GM18519 (cell line): ENCODE measurements at regions not wholly inside any gene's neighbourhood (a gene's known extent, or its start where the extent isn't known, plus 50 kb on each side); places are given as distances from the start of the nearest gene placed in this dataset.
"Not testable (repeated sequence)": the region's sequence is repeated elsewhere in the genome, so short reads cannot be mapped to it uniquely, and the experiment has no call there.

ENCODE experiments used
- ATAC-seq: cut with Tn5 transposase; IDR thresholded peaks from one replicate; pipeline ENCODE4 v1.9.1; 2021; ENCODE audit warnings: mild to moderate bottlenecking, moderate library complexity; ENCODE audit not compliant: unreplicated experiment, low FRiP score

DNA sequence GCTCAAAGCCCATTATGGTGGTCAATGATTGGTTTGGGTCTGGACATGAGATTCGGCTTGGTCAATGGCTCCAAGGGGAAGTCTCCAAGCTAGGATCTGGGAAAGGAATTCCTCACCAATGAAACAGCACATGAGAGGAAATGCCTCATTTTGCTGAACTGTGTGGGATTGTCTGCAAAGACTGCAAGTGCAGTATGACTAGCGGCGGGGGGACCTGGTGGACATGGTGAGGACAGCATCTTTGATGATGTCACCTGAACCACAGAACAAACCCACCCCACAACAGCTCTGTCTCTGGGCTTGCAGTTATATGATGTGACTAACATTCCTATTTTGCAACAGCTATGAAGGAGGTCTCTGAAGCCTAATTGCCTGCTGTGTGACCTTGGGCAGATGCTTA is 50.6 kb upstream of the NKD1 start:
- no peak for ATAC-seq

DNA sequence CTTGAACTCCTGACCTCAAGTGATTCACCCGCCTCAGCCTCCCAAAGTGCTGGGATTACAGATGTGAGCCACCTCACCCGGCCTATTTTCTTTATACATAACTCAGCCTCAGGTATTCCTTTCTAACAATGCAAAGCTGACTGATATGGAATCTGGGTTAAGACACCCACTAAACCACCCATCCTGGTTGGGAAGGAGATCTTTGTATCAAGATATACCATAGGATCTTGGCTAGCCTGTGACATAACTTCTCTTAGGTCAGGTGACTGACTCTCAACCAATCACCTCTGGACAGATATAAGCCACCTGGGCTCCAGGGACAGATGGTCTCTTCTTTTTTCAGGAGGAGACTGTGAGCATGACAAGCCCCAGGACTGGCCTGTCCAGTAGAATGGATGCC is 51.2 kb upstream of the NKD1 start:
- no peak for ATAC-seq

DNA sequence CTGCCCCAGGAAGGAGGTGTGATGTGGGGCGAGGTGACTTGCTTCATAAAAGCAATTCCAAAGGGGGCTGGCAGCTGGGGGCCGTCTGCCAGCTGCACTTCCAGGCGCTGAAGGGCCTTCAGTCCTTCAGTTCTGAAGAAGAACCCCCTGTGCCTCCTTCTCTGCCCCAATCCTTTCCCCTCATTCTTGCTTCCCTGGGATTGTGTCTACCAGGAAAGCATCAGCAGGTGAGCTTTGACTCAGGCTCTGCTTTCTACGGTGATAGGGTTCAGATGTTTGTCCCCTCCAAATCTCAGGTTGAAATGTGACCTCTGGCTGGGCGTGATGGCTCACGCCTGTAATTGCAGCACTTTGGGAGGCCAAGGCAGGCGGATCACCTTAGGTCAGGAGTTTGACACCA is 52.5 kb upstream of the NKD1 start:
- ATAC-seq = no peak

DNA sequence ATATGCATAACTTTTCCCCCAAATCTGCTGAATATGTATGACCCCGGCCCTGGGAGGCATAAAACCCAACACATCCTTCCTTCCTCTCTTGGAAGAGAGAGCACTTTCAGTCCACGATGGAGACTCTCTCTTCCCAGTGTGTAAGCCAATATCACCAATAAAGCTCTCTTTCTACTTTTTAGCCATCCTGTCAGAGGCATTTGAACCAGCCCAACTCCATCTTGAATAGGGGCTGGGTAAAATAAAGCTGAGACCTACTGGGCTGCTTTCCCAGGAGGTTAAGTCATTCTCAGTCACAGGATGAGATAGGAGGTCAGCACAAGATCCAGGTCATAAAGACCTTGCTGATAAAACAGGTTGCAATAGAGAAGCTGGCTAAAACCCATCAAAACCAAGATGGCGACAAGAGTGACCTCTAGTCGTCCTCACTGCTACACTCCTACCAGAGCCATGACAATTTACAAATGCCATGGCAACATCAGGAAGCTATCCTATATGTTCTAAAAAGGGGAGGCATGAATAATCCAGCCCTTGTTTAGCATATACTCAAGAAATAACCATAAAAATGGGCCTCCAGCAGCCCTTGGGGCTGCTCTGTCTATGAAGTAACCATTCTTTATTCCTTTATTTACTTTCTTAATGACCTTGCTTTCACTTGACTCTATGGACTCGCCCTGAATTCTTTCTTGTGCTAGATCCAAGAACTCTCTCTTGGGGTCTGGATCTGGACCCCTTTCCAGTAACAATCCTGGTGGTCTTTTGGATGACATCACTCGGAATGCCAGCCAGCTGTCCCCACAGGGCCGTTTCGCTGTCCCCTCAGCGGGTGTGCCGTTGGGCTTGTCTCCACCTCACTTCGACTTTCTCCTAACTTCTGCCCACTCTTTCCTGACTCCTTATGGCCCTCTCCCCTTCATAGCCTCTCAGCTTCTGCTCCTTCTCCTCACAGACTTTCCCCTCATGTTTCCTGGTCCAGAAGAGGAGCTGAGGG is 53.4 kb upstream of the NKD1 start:
- no peak for ATAC-seq

DNA sequence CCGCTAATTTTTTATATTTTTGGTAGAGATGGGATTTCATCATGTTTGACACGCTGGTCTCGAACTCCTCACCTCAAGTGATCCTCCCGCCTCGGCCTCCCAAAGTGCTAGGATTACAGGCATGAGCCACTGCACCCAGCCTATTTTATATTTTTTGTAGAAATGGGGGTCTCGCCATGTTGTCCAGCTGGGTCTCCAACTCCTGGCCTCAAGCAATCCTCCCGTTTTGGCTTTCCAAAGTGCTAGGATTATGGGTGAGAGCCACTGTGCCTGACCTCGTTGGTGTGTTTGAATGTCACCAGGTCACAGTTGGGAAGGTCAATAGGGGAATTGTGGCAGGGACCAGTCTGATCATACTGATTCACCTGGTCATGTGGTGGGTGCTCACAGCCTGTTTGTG is 56.7 kb upstream of the NKD1 start:
- no peak for ATAC-seq

DNA sequence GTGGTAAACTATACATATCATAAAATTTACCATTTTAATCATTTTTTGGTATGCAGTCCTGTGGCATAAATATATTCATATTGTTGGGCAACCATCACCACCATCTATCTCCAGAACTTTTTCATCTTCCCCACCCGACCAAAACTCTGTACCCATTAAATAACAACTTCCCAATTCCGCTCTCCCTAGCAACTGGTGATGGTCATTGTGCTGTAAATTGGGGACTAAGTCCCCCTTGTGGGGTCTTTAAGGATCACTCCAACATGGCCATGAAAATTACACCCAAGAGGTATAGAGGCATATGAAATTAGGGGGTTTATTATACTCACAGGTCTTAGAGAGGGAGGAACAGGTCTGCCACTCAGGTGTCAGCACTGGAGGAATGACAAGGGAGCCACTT is 57.4 kb upstream of the NKD1 start:
- no peak for ATAC-seq

DNA sequence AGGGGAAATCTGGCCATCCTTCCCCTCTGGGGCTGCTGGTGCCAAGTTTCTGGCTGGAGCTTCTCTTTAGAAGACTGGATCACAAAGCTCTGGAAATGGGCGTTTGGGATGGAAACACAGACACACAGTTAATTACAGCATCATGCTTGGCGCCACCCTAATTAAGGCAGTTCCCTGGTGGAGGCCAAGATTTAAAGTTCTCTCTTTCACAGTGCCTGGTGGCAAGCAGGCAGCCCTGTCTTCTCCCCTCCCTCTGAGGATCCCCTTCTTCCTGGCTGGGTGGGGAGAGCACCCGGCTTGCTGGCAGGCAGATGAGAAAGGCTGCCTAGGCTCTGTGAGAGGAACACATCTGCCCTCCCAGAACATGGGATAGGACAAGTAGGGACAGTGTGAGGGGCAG is 59.0 kb upstream of the NKD1 start:
- no peak for ATAC-seq

DNA sequence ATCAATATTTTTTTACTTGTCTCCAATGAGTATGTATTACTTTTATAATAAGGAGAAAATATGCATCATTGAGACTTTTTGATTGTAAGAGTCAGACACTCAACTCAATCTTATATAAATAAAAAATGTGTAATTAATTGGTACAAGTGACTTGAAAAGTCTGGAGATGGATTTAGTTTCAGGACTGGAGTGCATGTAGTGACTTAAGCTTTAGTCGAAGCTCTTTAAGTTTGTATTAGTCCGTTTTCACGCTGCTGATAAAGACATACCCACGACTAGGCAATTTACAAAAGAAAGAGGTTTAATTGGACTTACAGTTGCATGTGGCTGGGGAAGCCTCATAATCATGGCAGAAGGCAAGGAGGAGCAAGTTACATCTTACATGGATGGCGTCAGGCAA is 60.7 kb upstream of the NKD1 start:
- ATAC-seq = no peak

DNA sequence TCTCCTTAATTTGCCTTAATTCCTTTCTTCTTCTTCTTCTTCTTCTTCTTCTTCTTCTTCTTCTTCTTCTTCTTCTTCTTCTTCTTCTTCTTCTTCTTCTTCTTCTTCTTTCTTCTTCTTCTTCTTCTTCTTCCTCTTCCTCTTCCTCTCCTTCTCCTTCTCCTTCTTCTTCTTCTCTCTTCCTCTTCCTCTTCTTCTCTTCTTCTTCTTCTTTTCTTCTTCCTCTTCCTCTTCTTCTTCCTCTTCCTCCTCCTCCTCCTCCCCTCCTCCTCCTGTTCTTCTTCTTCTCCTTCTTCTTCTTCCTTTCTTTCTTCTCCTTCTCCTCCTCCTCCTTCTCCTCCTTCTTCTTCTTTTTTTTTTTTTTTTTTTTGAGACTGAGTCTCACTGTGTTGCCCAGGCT is 62.0 kb upstream of the NKD1 start:
- not testable (repeated sequence) for ATAC-seq

DNA sequence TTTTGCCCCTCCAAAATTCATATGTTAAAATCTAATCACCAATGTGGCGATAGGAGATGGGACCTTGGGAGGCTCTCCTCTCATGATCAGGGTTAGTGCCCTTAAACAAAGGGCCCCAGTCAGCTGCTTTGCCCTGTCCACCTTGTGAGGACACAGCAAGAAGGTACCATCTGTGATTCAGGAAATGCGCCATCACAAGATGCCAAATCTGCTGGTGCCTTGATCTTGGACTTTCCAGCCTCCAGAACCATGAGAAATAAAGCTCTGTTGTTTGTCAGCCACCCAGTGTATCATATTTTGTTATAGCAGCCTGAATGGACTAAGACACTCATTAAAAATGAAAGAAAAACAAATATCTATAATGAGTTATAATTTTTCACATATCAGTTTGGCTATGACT is 63.0 kb upstream of the NKD1 start:
- ATAC-seq = no peak

DNA sequence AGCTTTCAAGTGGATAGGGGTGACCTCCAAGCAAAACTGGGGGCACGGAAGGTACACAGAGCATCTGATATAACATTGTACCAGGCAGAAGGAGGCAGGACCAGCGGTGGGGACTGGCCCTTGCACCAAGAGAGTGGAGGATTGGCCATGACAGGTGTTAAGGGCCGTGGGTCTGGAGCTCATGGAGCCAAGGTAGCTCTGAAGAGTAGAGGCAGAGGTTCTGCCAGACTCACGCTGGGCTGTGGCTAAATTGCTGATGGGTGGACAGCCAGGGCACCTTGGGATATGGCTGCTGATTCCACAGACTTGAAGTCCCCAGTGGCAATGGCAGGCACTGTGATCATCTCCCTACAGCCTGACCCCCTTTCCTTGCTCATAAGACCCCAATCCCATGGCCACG is 65.9 kb upstream of the NKD1 start:
- no peak for ATAC-seq

DNA sequence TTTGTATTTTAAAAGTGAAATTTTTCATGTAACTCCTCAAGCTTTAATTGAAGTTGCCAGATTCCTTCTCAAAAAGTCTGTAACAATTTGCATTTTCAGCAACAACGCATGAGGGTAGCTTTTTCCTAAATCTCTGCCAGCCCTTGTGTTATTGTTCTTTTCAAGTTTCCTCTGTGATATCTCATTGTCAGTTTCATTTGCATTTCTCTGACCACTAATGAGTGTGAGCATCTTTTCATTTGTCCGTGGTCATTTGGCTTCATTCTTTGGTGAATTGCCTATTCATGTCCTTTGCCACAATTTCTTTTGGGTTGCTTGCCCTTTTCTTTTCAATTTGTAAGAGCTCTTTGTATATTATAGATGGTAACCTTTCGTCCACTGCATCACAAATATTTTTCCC is 68.0 kb upstream of the NKD1 start:
- no peak for ATAC-seq

DNA sequence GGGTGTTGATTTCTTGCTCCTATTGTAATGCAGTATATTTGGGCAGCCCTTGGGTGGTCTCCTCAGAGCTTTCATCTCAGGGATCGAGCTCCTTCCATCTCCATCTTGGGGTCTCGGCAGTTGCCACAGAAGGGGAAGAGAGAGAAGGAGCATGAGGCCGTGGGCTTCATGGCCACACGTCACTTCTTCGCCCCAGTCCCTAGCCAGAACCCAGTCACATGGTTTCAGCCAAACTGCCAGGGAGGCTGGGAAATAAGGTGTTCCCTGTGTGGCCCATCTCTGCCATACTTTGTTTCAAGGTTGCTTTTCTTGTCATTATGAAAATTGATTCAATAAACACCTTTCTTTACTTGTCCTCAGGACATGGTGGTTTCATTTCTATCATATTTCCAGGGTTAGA is 68.4 kb upstream of the NKD1 start:
- ATAC-seq = no peak

DNA sequence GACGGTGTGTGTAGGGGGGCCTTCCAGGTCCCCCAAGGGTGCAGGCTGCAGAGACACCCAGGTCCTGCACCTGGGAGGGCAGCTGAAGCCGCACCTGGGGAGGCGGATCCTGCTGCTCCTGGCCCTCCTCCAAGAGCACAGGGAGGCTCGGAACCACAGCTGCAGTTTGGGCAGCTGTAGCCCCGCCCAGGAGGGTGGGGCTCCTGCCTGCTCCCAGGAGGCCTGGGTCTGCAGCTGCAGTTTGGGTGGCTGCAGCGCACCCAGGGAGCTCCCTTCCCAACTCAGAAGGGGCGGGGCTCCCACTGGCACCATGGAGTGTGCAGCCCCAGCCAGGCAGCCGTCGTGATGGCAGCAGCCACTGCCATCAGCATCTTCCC is 69.4 kb upstream of the NKD1 start:
- no peak for ATAC-seq

DNA sequence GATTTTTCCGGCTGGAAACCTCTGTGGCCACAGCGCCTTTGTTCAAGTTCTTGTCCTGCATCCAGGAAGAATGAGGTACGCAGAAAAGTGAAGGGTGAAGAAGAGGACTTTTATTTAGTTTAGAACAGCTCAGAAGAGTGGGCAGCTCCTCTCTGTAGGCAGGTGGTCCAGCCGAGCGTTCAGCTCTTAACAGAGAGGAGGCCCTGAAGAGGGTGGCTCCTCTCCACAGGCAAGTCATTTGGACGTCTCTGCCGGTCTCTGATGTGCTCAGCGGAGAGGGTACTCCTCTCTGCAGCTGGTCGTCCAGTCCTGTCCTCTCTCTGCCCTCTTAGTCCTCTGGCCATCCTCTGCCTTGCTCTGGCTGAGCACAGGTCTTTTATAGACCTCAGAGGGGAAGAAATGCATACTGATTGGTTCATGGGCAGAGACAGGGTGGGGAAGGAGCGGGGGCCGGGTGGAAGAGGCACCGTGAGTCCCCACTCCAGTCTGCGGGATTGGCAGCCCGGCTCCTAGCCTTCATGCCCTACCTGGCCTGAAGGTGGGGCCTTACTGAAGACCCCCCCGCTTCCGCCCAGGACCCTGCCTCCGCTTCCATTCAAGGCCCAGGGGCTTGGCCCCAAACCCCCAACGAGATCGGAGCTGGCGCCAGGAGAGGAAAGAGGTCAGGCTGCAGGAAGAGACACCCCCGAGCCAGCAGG is 70.0 kb upstream of the NKD1 start:
- ATAC-seq = no peak

DNA sequence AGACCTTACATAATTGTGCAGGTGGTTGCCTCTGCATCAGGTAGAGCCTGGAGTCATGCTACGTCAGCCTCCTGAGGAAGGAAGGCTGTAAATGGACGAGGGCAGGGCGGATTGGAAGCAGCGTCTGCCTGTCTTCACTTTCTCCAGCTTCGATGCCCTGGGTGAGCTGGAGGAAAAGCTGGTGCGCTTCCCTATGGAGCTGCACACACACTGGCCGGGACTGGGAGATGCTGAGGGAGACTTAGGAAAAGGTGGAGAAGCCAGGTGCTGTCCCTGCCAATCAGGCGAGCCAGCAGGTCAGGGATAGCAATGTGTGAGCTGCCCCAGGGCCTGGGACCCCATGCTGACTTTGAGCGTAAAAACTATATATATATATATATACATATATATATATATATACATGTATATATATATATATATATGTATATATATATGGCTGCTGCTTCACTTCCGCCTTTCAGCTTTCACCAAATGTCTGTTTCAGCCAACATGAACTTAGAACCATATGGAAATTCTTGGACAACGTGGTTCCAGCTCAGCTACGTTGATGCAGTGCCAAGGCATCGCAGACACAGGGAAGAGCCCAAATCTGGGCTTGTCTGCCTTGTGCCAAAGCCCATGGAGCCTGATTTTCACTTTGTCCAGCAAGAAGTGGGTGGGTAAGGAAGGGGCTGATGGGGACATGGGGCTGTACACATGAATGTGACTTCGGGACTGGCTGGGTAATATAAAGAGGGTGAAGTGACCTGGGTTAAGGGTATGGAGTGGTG is 71.5 kb upstream of the NKD1 start:
- ATAC-seq = no peak

DNA sequence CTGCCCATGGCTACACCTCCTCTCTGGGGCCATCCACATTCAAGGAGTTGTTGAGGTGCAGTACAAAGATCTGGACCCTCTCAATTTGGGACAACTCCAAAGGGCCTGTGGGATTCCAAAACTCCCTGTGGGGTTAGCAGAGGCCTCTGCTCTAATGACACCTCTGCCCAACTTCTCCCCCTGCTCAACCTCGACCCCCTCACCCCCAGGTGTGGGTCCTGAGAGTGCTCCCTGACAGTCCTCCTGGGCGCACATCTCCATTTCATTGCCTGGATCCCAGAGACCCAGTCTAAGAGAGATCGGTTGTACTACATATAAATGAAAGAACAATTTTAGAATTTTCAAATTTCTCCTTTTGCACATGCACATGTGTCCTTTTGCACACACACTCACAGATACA is 73.0 kb upstream of the NKD1 start:
- ATAC-seq = no peak

DNA sequence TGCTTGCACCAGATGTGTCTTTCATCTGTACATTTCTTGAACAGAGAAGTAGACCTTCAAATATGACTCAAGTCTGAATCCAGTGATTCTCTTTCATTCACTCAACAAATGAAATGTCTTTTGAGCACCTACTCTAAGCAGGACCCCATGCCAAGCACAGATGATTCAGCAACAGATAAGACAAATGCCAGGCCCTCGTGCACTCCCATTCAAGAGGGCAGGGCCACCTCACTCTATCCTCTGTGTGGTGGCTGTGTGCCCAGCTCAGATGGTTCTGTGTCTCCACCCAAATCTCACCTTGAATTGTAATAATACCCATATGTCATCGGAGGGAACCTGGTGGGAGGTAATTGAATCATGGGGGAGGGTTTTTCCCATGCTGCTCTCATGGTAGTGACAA is 74.1 kb upstream of the NKD1 start:
- no peak for ATAC-seq

DNA sequence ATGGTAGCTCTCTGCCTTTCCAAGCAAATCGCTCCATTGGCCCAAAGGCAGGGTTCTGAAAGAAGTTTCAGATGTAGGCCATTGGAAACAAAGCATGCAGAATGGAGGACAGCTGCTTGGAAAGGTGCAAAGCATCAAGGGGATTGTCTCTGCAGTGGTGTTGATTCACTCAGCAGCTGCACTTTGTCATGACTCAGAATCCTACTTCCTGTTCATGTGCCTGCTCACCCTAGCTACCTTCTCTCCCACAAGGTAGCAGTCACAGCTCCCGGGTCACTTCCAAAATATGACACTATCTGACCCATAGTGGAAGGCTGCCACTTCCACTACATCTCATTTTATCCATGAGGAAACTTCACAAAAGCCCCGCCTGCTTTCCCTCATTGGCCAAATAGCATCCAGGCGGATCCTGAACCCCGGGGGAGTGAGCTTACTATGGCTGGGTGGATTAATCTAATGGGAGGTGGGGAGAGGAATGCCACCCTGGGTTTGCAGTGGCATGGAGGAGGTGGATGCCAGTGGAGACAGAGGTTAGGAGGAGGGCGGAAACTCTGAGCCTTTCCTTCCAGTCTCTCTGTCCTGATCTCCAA is 74.7 kb upstream of the NKD1 start:
- peak; percentile 79 for ATAC-seq

DNA sequence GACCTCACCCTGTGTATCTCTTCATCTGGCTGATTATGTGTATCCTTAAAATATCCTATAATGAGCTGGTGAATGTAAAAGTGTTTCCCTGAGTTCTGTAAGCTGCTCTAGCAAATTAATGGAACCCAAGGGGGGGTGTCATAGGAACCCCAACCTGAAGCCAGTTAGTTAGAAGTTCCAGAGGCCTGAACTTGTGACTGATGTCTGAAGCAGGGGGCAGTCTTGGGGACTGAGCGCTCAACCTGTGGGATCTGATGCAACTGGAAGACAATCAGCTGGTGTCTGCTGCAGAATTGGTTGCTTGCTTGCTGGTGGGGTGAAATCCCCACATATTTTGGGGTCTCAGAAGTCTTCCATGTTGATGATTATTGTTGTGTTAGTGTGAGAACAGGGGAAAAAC is 75.7 kb upstream of the NKD1 start:
- ATAC-seq = no peak

DNA sequence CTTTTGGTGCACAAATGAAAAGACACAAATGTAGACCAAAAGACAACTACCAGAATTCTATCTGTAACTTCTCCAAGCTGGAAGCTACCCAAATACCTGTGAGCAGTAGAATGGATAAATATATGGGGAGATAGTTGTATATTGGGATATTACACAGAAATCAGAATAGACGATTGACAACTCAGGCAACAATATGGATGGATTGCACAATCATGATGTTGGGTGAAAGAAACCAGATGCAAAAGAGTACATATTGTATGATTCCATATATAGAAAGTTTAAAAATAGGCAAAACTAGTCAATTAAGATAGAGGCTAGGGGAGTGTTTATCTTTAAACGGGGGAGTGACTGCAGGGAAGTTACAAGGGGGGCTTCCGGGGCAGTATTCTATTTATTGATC is 77.5 kb upstream of the NKD1 start:
- ATAC-seq = no peak
